H1 (cell line): ENCODE measurements at regions not wholly inside any gene's neighbourhood (a gene's known extent, or its start where the extent isn't known, plus 50 kb on each side); places are given as distances from the start of the nearest gene placed in this dataset.

Experiments used
- CBX5 ChIP-seq: fragments of 300-800, 300-1000 bp; sonication (generic); IDR thresholded peaks from 2 replicates; pipeline ENCODE4 v1.7.1; 2016; ENCODE audit warnings: antibody characterized with exemption, low read length, low read depth
- CTBP2 ChIP-seq: IDR thresholded peaks from 2 replicates; pipeline ENCODE4 v1.7.0; 2011; ENCODE audit warnings: borderline replicate concordance, mild to moderate bottlenecking, moderate library complexity, mixed read lengths, low read length; ENCODE audit not compliant: insufficient read depth, insufficient read length
- POU5F1 ChIP-seq: IDR thresholded peaks from 2 replicates; pipeline ENCODE4 v1.6.1; 2011; ENCODE audit warnings: low read depth, mild to moderate bottlenecking, low read length, moderate library complexity
- RBBP5 ChIP-seq: IDR thresholded peaks from 2 replicates; pipeline ENCODE4 v1.7.1; 2012; ENCODE audit warnings: low read depth, mild to moderate bottlenecking, inconsistent platforms, low read length, moderate library complexity, borderline replicate concordance
- RFX5 ChIP-seq: IDR thresholded peaks from 2 replicates; pipeline ENCODE4 v1.6.1; 2011; ENCODE audit warnings: low read depth, low read length, improper control_type of control experiment, borderline replicate concordance
- SRF ChIP-seq: IDR thresholded peaks from 2 replicates; pipeline ENCODE4 v1.6.1; 2011; ENCODE audit warnings: mild to moderate bottlenecking, low read depth, low read length, moderate library complexity
- TAF7 ChIP-seq: optimal IDR thresholded peaks from 2 replicates; pipeline ENCODE3; 2011; ENCODE audit warnings: low read depth, mild to moderate bottlenecking, inconsistent platforms, low read length, moderate library complexity, borderline replicate concordance
- TF ChIP-seq, protein P1 (sequence below): fragments of 300-600 bp; sonication (generic); IDR thresholded peaks from 2 replicates; pipeline ENCODE4 v1.7.1; 2012; ENCODE audit warnings: low read length, moderate library complexity, mild to moderate bottlenecking, inconsistent platforms; ENCODE audit not compliant: insufficient replicate concordance
- TF ChIP-seq, protein P2 (sequence below): IDR thresholded peaks from 2 replicates; pipeline ENCODE4 v1.6.1; 2012; ENCODE audit warnings: inconsistent platforms
- TF ChIP-seq, protein P3 (sequence below): IDR thresholded peaks from 2 replicates; pipeline ENCODE4 v1.6.1; 2011; ENCODE audit warnings: low read depth, mild to moderate bottlenecking, low read length; ENCODE audit not compliant: insufficient read depth

DNA sequence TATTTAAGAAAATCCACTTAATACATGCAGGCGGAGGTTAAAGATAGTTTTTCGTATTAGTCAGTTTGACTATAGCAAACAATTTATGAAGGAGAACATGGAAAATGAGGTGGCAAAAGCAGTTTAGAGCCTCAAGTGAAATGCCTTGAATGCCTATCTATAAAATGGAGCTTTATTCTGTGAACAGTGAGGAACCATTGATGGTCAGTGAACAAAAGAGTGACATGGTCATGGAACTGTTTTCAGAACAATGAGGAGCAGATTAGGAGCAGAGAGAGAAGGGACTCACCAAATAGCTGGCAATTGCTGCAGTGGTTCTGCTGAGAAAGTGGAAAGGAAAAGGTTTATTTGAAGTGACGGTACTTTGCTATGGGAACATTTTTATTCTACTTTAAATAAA is 299.8 kb downstream of the DUSP10 start (continued):
- TF ChIP-seq, protein P1, sequence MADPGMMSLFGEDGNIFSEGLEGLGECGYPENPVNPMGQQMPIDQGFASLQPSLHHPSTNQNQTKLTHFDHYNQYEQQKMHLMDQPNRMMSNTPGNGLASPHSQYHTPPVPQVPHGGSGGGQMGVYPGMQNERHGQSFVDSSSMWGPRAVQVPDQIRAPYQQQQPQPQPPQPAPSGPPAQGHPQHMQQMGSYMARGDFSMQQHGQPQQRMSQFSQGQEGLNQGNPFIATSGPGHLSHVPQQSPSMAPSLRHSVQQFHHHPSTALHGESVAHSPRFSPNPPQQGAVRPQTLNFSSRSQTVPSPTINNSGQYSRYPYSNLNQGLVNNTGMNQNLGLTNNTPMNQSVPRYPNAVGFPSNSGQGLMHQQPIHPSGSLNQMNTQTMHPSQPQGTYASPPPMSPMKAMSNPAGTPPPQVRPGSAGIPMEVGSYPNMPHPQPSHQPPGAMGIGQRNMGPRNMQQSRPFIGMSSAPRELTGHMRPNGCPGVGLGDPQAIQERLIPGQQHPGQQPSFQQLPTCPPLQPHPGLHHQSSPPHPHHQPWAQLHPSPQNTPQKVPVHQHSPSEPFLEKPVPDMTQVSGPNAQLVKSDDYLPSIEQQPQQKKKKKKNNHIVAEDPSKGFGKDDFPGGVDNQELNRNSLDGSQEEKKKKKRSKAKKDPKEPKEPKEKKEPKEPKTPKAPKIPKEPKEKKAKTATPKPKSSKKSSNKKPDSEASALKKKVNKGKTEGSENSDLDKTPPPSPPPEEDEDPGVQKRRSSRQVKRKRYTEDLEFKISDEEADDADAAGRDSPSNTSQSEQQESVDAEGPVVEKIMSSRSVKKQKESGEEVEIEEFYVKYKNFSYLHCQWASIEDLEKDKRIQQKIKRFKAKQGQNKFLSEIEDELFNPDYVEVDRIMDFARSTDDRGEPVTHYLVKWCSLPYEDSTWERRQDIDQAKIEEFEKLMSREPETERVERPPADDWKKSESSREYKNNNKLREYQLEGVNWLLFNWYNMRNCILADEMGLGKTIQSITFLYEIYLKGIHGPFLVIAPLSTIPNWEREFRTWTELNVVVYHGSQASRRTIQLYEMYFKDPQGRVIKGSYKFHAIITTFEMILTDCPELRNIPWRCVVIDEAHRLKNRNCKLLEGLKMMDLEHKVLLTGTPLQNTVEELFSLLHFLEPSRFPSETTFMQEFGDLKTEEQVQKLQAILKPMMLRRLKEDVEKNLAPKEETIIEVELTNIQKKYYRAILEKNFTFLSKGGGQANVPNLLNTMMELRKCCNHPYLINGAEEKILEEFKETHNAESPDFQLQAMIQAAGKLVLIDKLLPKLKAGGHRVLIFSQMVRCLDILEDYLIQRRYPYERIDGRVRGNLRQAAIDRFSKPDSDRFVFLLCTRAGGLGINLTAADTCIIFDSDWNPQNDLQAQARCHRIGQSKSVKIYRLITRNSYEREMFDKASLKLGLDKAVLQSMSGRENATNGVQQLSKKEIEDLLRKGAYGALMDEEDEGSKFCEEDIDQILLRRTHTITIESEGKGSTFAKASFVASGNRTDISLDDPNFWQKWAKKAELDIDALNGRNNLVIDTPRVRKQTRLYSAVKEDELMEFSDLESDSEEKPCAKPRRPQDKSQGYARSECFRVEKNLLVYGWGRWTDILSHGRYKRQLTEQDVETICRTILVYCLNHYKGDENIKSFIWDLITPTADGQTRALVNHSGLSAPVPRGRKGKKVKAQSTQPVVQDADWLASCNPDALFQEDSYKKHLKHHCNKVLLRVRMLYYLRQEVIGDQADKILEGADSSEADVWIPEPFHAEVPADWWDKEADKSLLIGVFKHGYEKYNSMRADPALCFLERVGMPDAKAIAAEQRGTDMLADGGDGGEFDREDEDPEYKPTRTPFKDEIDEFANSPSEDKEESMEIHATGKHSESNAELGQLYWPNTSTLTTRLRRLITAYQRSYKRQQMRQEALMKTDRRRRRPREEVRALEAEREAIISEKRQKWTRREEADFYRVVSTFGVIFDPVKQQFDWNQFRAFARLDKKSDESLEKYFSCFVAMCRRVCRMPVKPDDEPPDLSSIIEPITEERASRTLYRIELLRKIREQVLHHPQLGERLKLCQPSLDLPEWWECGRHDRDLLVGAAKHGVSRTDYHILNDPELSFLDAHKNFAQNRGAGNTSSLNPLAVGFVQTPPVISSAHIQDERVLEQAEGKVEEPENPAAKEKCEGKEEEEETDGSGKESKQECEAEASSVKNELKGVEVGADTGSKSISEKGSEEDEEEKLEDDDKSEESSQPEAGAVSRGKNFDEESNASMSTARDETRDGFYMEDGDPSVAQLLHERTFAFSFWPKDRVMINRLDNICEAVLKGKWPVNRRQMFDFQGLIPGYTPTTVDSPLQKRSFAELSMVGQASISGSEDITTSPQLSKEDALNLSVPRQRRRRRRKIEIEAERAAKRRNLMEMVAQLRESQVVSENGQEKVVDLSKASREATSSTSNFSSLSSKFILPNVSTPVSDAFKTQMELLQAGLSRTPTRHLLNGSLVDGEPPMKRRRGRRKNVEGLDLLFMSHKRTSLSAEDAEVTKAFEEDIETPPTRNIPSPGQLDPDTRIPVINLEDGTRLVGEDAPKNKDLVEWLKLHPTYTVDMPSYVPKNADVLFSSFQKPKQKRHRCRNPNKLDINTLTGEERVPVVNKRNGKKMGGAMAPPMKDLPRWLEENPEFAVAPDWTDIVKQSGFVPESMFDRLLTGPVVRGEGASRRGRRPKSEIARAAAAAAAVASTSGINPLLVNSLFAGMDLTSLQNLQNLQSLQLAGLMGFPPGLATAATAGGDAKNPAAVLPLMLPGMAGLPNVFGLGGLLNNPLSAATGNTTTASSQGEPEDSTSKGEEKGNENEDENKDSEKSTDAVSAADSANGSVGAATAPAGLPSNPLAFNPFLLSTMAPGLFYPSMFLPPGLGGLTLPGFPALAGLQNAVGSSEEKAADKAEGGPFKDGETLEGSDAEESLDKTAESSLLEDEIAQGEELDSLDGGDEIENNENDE, result no peak
- TF ChIP-seq, protein P2, sequence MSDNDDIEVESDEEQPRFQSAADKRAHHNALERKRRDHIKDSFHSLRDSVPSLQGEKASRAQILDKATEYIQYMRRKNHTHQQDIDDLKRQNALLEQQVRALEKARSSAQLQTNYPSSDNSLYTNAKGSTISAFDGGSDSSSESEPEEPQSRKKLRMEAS, result no peak
- TF ChIP-seq, protein P3, sequence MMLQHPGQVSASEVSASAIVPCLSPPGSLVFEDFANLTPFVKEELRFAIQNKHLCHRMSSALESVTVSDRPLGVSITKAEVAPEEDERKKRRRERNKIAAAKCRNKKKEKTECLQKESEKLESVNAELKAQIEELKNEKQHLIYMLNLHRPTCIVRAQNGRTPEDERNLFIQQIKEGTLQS, result no peak
- TF ChIP-seq RBBP5 (no peak), TAF7 (no peak), RFX5 (no peak), POU5F1 (no peak), SRF (no peak), CBX5 (no peak), CTBP2 (no peak)
